ENCODE measurements at regions not wholly inside any gene's neighbourhood (a gene's known extent, or its start where the extent isn't known, plus 50 kb on each side); places are given as distances from the start of the nearest gene placed in this dataset.
A peak's percentile ranks its signal among the peaks of the same experiment; 100 is the strongest.

- DNase-seq = no peak
Observed at GRCh38 chr2:180358458-180358857, 351.4 kb upstream of the CWC22 start.

- no peak for DNase-seq
Observed at GRCh38 chr2:180356676-180357075, 349.6 kb upstream of the CWC22 start.

GRCh38 chr2:180352620-180353019 is 345.5 kb upstream of the CWC22 start:
- no peak for DNase-seq

GRCh38 chr2:180349809-180350208 is 342.7 kb upstream of the CWC22 start:
- no peak for DNase-seq

GRCh38 chr2:180343528-180344345 is 336.6 kb upstream of the CWC22 start:
- peak; percentile 12 for DNase-seq

GRCh38 chr2:180337136-180337535 is 330.0 kb upstream of the CWC22 start:
- DNase-seq = no peak

- DNase-seq = no peak
Observed at GRCh38 chr2:180336550-180336949, 329.5 kb upstream of the CWC22 start.

GRCh38 chr2:180334514-180334913 is 327.4 kb upstream of the CWC22 start:
- no peak for DNase-seq

- no peak for DNase-seq
Observed at GRCh38 chr2:180328795-180329422, 321.8 kb upstream of the CWC22 start.

- DNase-seq = no peak
Observed at GRCh38 chr2:180327185-180327584, 320.1 kb upstream of the CWC22 start.

- no peak for DNase-seq
Observed at GRCh38 chr2:180325416-180326120, 318.5 kb upstream of the CWC22 start.

- DNase-seq = no peak
Observed at GRCh38 chr2:180324182-180324581, 317.1 kb upstream of the CWC22 start.

GRCh38 chr2:180322781-180323180 is 315.7 kb upstream of the CWC22 start:
- DNase-seq = no peak

- no peak for DNase-seq
Observed at GRCh38 chr2:180319586-180320405, 312.7 kb upstream of the CWC22 start.

- no peak for DNase-seq
Observed at GRCh38 chr2:180314086-180314485, 307.0 kb upstream of the CWC22 start.

GRCh38 chr2:180312542-180312941 is 305.4 kb upstream of the CWC22 start:
- DNase-seq = no peak

GRCh38 chr2:180307096-180307495 is 300.0 kb upstream of the CWC22 start:
- DNase-seq = no peak

GRCh38 chr2:180306346-180306745 is 299.2 kb upstream of the CWC22 start:
- no peak for DNase-seq

GRCh38 chr2:180291552-180292421 is 284.7 kb upstream of the CWC22 start:
- no peak for DNase-seq

- DNase-seq = no peak
Observed at GRCh38 chr2:180291060-180291459, 284.0 kb upstream of the CWC22 start.

GRCh38 chr2:180289627-180290026 is 282.5 kb upstream of the CWC22 start:
- no peak for DNase-seq

- DNase-seq = no peak
Observed at GRCh38 chr2:180279581-180279980, 272.5 kb upstream of the CWC22 start.

Measured in hindlimb muscle (tissue), 1 donor.